Loucy (cell line): ENCODE measurements at regions not wholly inside any gene's neighbourhood (a gene's known extent, or its start where the extent isn't known, plus 50 kb on each side); places are given as distances from the start of the nearest gene placed in this dataset.

Source experiments
- H2AFZ ChIP-seq: fragments of 200-600 bp; sonication (generic); 2 replicates; pipeline ENCODE4 v1.6.0; 2016; ENCODE audit warnings: antibody characterized with exemption, mild to moderate bottlenecking, low read length, moderate library complexity
- H3F3A ChIP-seq: fragments of 200-600 bp; 2 replicates; pipeline ENCODE4 v1.6.0; 2016; ENCODE audit warnings: antibody characterized with exemption, low read depth, mild to moderate bottlenecking
- H3K27me3 ChIP-seq: fragments of 200-600 bp; sonication (generic); 2 replicates; pipeline ENCODE4 v1.6.1; 2014; ENCODE audit warnings: low read length, mild to moderate bottlenecking; ENCODE audit not compliant: insufficient read depth, poor library complexity, severe bottlenecking
- H3K36me3 ChIP-seq: fragments of 200-600 bp; sonication (generic); 2 replicates; pipeline ENCODE4 v1.6.1; 2016; ENCODE audit warnings: low read length; ENCODE audit not compliant: insufficient read depth
- H3K4me1 ChIP-seq: fragments of 200-600 bp; sonication (generic); 2 replicates; pipeline ENCODE4 v1.5.1; 2014; ENCODE audit warnings: low read length, mild to moderate bottlenecking; ENCODE audit not compliant: insufficient read depth, poor library complexity, severe bottlenecking
- H3K4me2 ChIP-seq: fragments of 200-600 bp; sonication (generic); 2 replicates; pipeline ENCODE4 v1.6.0; 2014; ENCODE audit warnings: antibody characterized with exemption, low read length, low read depth, mild to moderate bottlenecking; ENCODE audit not compliant: poor library complexity, severe bottlenecking
- H3K4me3 ChIP-seq: fragments of 200-600 bp; sonication (generic); 2 replicates; pipeline ENCODE4 v1.5.1; 2014; ENCODE audit warnings: low read length, mild to moderate bottlenecking, mixed read lengths; ENCODE audit not compliant: poor library complexity, severe bottlenecking
- H3K79me2 ChIP-seq: fragments of 200-600 bp; sonication (generic); 2 replicates; pipeline ENCODE4 v1.6.1; 2014; ENCODE audit warnings: low read length; ENCODE audit not compliant: insufficient read depth
- H3K9ac ChIP-seq: fragments of 200-600 bp; sonication (generic); 2 replicates; pipeline ENCODE4 v1.6.0; 2014; ENCODE audit warnings: mild to moderate bottlenecking, low read depth, low read length, moderate library complexity; ENCODE audit not compliant: poor library complexity, severe bottlenecking
- H3K9me2 ChIP-seq: fragments of 200-600 bp; sonication (generic); replicated peaks from 2 replicates; pipeline ENCODE4 v1.6.1; 2016; ENCODE audit warnings: low read depth, low read length, mixed read lengths
- H3K9me3 ChIP-seq: fragments of 200-600 bp; sonication (generic); 2 replicates; pipeline ENCODE4 v1.6.1; 2014; ENCODE audit warnings: mild to moderate bottlenecking, antibody characterized with exemption, low read length, low read depth; ENCODE audit not compliant: insufficient read depth
- H4K20me1 ChIP-seq: fragments of 200-600 bp; sonication (generic); 2 replicates; pipeline ENCODE4 v1.6.0; 2014; ENCODE audit warnings: antibody characterized with exemption, low read length, mild to moderate bottlenecking; ENCODE audit not compliant: insufficient read depth, poor library complexity, severe bottlenecking
- EZH2phosphoT487 ChIP-seq: fragments of 200-600 bp; IDR thresholded peaks from 2 replicates; pipeline ENCODE4 v1.6.1; 2018; ENCODE audit warnings: antibody characterized with exemption, mild to moderate bottlenecking, moderate library complexity, borderline replicate concordance
- TF ChIP-seq, protein P1 (sequence below): fragments of 200-600 bp; sonication (generic); conservative IDR thresholded peaks from 2 replicates; pipeline ENCODE4 v1.5.1; 2014; ENCODE audit warnings: mild to moderate bottlenecking, antibody characterized with exemption, low read length

DNA sequence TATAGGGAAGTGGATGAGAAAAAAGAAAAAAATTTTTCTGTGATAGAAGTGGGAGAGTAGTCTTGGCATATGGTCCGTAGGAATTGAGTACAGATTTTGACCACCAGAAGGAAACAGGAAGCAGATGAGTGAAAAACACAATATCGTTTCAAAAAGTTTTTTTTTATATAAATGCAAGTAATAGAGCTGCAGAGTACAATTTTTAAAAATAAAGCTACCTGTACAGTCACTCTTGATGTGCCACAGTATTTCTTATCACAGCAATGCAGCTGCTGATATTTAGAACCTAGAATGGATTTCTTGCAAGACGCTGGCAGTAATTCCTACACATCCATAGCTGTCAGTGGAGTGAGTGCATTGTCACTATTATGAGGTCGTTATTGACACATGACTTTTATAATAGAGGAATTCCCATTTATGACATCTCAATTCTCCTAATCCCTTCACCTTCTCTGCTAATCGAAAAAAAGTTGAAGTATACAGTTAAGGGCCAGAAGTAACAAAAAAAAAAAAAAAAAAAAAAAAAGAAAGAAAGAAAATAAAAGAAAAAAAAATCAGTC, 477.7 kb downstream of the TAF11L14 start:
- Histone ChIP-seq H3K4me3 (no peak overlapping the region), H4K20me1 (no peaks in the 10 kb centered on the region), H3K9me2 (no peaks in the 10 kb centered on the region), H3K9me3 (no peaks in the 10 kb centered on the region), H3K4me2 (no peak overlapping the region), H3K36me3 (no peaks in the 10 kb centered on the region), H3F3A (no peaks in the 10 kb centered on the region), H2AFZ (no peak overlapping the region), H3K4me1 (no peaks in the 10 kb centered on the region), H3K79me2 (no peaks in the 10 kb centered on the region), H3K9ac (no peak overlapping the region), H3K27me3 (no peaks in the 10 kb centered on the region)
- no peak for TF ChIP-seq EZH2phosphoT487
- TF ChIP-seq, protein P1, sequence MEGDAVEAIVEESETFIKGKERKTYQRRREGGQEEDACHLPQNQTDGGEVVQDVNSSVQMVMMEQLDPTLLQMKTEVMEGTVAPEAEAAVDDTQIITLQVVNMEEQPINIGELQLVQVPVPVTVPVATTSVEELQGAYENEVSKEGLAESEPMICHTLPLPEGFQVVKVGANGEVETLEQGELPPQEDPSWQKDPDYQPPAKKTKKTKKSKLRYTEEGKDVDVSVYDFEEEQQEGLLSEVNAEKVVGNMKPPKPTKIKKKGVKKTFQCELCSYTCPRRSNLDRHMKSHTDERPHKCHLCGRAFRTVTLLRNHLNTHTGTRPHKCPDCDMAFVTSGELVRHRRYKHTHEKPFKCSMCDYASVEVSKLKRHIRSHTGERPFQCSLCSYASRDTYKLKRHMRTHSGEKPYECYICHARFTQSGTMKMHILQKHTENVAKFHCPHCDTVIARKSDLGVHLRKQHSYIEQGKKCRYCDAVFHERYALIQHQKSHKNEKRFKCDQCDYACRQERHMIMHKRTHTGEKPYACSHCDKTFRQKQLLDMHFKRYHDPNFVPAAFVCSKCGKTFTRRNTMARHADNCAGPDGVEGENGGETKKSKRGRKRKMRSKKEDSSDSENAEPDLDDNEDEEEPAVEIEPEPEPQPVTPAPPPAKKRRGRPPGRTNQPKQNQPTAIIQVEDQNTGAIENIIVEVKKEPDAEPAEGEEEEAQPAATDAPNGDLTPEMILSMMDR, result no peak

DNA sequence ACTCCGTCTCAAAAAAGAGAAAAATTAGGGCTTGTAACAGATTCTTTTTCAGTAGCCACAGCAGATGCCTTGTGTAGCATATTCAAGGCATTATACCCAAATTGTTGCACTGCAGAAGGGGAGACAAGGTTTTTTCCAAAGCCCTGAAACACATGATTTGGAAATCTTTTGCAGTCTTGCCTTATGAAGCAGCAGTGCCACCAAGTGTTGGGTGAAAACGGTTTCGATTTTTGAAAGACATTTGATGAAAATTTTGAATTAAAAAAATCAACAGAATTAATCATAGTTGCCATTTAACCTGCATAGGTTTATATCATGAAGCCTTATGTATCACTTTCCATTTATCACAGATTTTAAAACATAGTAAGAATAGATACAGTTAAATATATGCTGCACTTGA, 479.5 kb downstream of the TAF11L14 start:
- Histone ChIP-seq H3K9me2 (no peaks in the 10 kb centered on the region), H3K9ac (no peak overlapping the region), H3K27me3 (no peaks in the 10 kb centered on the region), H3K9me3 (no peaks in the 10 kb centered on the region), H3K36me3 (no peaks in the 10 kb centered on the region), H4K20me1 (no peaks in the 10 kb centered on the region), H3K4me2 (no peak overlapping the region), H3K4me1 (no peaks in the 10 kb centered on the region), H3K4me3 (no peak overlapping the region), H2AFZ (no peak overlapping the region), H3F3A (no peaks in the 10 kb centered on the region), H3K79me2 (no peaks in the 10 kb centered on the region)
- TF ChIP-seq, protein P1, result peak; percentile 37
- no peak for TF ChIP-seq EZH2phosphoT487

DNA sequence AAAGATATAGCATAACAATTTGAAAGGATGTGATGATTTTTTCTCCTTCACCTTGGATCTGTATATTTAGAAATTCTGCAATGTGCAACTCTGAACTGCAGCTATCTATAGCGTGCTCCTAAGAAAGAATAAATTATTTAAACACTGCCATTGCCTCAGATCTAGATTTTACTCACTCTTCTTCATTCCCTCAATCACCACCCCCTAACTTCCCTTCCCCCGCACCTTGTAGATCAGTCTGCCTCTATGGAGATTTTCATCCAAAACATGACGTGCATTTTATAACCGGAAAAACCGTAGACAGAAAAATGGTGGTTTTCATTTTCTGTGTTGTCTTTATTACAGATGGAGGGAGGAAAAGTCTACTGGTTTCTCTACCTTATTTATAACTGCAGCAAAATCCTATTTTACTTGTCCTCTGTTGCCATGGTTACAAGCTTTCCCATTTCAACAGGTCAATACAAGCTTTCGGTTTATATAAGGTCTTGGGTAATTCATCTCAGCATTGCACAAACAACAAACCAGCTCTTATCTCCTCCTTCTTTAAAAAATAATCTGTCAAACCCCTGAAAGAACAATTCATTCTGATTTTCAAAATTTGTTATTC, 480.0 kb downstream of the TAF11L14 start:
- no peaks in the 10 kb centered on the region for H3K79me2 ChIP-seq
- H4K20me1 ChIP-seq, result no peaks in the 10 kb centered on the region
- H2AFZ ChIP-seq, result no peak overlapping the region
- H3K4me1 ChIP-seq, result no peaks in the 10 kb centered on the region
- H3K36me3 ChIP-seq, result no peaks in the 10 kb centered on the region
- H3K9me2 ChIP-seq, result no peaks in the 10 kb centered on the region
- no peak for TF ChIP-seq EZH2phosphoT487
- TF ChIP-seq, protein P1, result no peak
- H3K27me3 ChIP-seq, result no peaks in the 10 kb centered on the region
- no peaks in the 10 kb centered on the region for H3F3A ChIP-seq
- H3K9me3 ChIP-seq, result no peaks in the 10 kb centered on the region
- no peak overlapping the region for H3K4me3 ChIP-seq
- no peak overlapping the region for H3K4me2 ChIP-seq
- no peak overlapping the region for H3K9ac ChIP-seq
